Endothelial cell of umbilical vein (primary cell): ENCODE measurements at regions not wholly inside any gene's neighbourhood (a gene's known extent, or its start where the extent isn't known, plus 50 kb on each side); places are given as distances from the start of the nearest gene placed in this dataset.

ENCODE experiments used
- BruUV-seq: library from RNA; stranded (reverse); fragments of 400-500 nt; replicated peaks from 2 replicates; lab custom pipeline; 2021; lab: Mats Ljungman, UMichigan
- CTCF ChIA-PET: fragments of 300-600, 350-600 bp; sonication (Branson Sonifier 250); formaldehyde crosslinking; loops from one replicate; lab custom pipeline; 2021; ENCODE audit warnings: antibody characterized with exemption, inconsistent platforms; lab: Charles Lee
- POLR2A ChIA-PET: fragments of 300-600, 350-600 bp; sonication (Branson Sonifier 250); formaldehyde crosslinking; loops from one replicate; lab custom pipeline; 2021; ENCODE audit warnings: antibody characterized with exemption, inconsistent platforms; lab: Charles Lee
- DNase-seq: peaks from one replicate; pipeline ENCODE4 v3.0.0-alpha.2; 2011; ENCODE audit warnings: low read depth, low spot score
- FAIRE-seq: peaks from 2 replicates; lab custom pipeline; 2011; peaks lifted over from hg19 to GRCh38; lab: Jason Lieb, UNC
- H2AFZ ChIP-seq: 2 replicates; pipeline ENCODE4 v1.6.0; 2012; ENCODE audit warnings: low read depth, low read length, control low read depth, inconsistent platforms
- H3K27ac ChIP-seq: 2 replicates; pipeline ENCODE4 v1.5.1; 2011; ENCODE audit warnings: low read depth, mild to moderate bottlenecking, control low read depth, low read length, moderate library complexity; ENCODE audit not compliant: insufficient read depth
- H3K27me3 ChIP-seq, 2 experiments: 2 replicates each; pipeline versions ENCODE4 v1.6.0 to v1.6.1; 2011; ENCODE audit warnings: low read length in 2 of 2, mixed read lengths in 1 of 2; ENCODE audit not compliant: control insufficient read depth in 2 of 2, insufficient read depth in 2 of 2
- H3K36me3 ChIP-seq, 2 experiments: 2 replicates in 1 of 2; 3 replicates in 1 of 2; pipeline ENCODE4 v1.5.1; 2011; ENCODE audit warnings: low read length in 2 of 2, mild to moderate bottlenecking in 1 of 2, moderate library complexity in 1 of 2; ENCODE audit not compliant: control insufficient read depth in 2 of 2, insufficient read depth in 2 of 2; ENCODE audit errors: extremely low read depth in 1 of 2
- H3K4me1 ChIP-seq: 3 replicates; pipeline ENCODE4 v1.5.1; 2011; ENCODE audit warnings: mild to moderate bottlenecking, low read length; ENCODE audit not compliant: control insufficient read depth, insufficient read depth; ENCODE audit errors: extremely low read depth
- H3K4me2 ChIP-seq: 2 replicates; pipeline ENCODE4 v1.6.1; 2011; ENCODE audit warnings: low read length, control low read depth, mixed read lengths; ENCODE audit not compliant: insufficient read depth
- H3K4me3 ChIP-seq, 3 experiments: fragments of 200-600 bp in 1 of 3; sonication (generic), shearing (Covaris generic) in 1 of 3; replicated peaks in 1 of 3; 2 replicates each; pipeline ENCODE4 v1.5.1; 2011 to 2016; ENCODE audit warnings: control low read depth in 3 of 3, low read length in 3 of 3, mild to moderate bottlenecking in 2 of 3, inconsistent platforms in 1 of 3, low read depth in 1 of 3, moderate library complexity in 1 of 3; ENCODE audit not compliant: insufficient read depth in 1 of 3
- H3K79me2 ChIP-seq: 2 replicates; pipeline ENCODE4 v1.6.0; 2012; ENCODE audit warnings: low read length, inconsistent platforms; ENCODE audit not compliant: control insufficient read depth, insufficient read depth
- H3K9ac ChIP-seq: replicated peaks from 2 replicates; pipeline ENCODE3; 2011; ENCODE audit warnings: low read length, control low read depth; ENCODE audit not compliant: insufficient read depth; ENCODE audit errors: extremely low read depth
- H3K9me1 ChIP-seq: replicated peaks from 3 replicates; pipeline ENCODE4 v1.6.0; 2011; ENCODE audit warnings: mild to moderate bottlenecking, low read length; ENCODE audit not compliant: control insufficient read depth, insufficient read depth; ENCODE audit errors: extremely low read depth
- H3K9me3 ChIP-seq: replicated peaks from 2 replicates; pipeline ENCODE4 v1.5.1; 2012; ENCODE audit warnings: low read length, inconsistent platforms; ENCODE audit not compliant: control insufficient read depth, insufficient read depth
- H4K20me1 ChIP-seq: replicated peaks from 2 replicates; pipeline ENCODE3; 2011; ENCODE audit warnings: mild to moderate bottlenecking, low read length; ENCODE audit not compliant: control insufficient read depth, insufficient read depth; ENCODE audit errors: extremely low read depth
- CTCF ChIP-seq, 2 donors: IDR thresholded peaks; 1 replicate in 1 of 2; 2 replicates in 1 of 2; pipeline ENCODE4 v1.5.1; 2011; ENCODE audit warnings: low read length in 2 of 2, mild to moderate bottlenecking in 2 of 2, moderate library complexity in 2 of 2, control low read depth in 1 of 2, inconsistent platforms in 1 of 2, low read depth in 1 of 2; ENCODE audit not compliant: insufficient read depth in 1 of 2; ENCODE audit errors: extremely low read depth in 1 of 2
- EZH2 ChIP-seq: IDR thresholded peaks from 2 replicates; pipeline ENCODE4 v1.6.1; 2012; ENCODE audit warnings: borderline replicate concordance, low read depth, mild to moderate bottlenecking, moderate library complexity, low read length, inconsistent platforms; ENCODE audit not compliant: severe bottlenecking
- FOS ChIP-seq: IDR thresholded peaks from 2 replicates; pipeline ENCODE4 v1.6.1; 2011; ENCODE audit warnings: mild to moderate bottlenecking, low read length, moderate library complexity, borderline replicate concordance; ENCODE audit not compliant: insufficient read depth
- GATA2 ChIP-seq: IDR thresholded peaks from 2 replicates; pipeline ENCODE4 v1.7.0; 2011; ENCODE audit warnings: low read depth, mild to moderate bottlenecking, moderate library complexity, mixed read lengths, low read length; ENCODE audit not compliant: insufficient read length, insufficient read depth
- JUN ChIP-seq: IDR thresholded peaks from 2 replicates; pipeline ENCODE4 v1.6.1; 2011; ENCODE audit warnings: borderline replicate concordance, low read depth; ENCODE audit not compliant: insufficient read length, insufficient read depth
- MAX ChIP-seq: IDR thresholded peaks from 2 replicates; pipeline ENCODE4 v1.6.1; 2011; ENCODE audit not compliant: insufficient read depth, insufficient read length
- MYC ChIP-seq: IDR thresholded peaks from one replicate; pipeline ENCODE4 v1.6.1; 2011; ENCODE audit warnings: mild to moderate bottlenecking, low read depth, low read length
- POLR2A ChIP-seq: IDR thresholded peaks from 2 replicates; pipeline ENCODE4 v1.6.1; 2012; ENCODE audit warnings: low read depth, mild to moderate bottlenecking, control low read depth, low read length
- POLR2AphosphoS5 ChIP-seq: IDR thresholded peaks from 2 replicates; pipeline ENCODE4 v1.6.1; 2012; ENCODE audit warnings: low read depth, mild to moderate bottlenecking, control low read depth, low read length, moderate library complexity; ENCODE audit not compliant: insufficient read depth
- dilution Hi-C: fragments of 300-500 bp; cut with MboI; formaldehyde crosslinking; loops from one replicate; pipeline ENCODE4 v1.15.0; 2019; ENCODE audit warnings: low sequenced_read_pairs; ENCODE audit not compliant: extremely low pct_ligation_motif_present
- intact Hi-C: fragments of 100-400 bp; cut with micrococcal nuclease; formaldehyde crosslinking; loops from one replicate; pipeline ENCODE4 v1.10.0; 2022

- Histone ChIP-seq H4K20me1 (no peaks in the 10 kb centered on the region), H3K9ac (no peak overlapping the region), H3K27me3 (no peaks in the 10 kb centered on the region), H3K27ac (no peak overlapping the region), H3K4me3 (no peak overlapping the region), H3K9me3 (no peaks in the 10 kb centered on the region), H3K4me2 (no peak overlapping the region), H3K9me1 (no peaks in the 10 kb centered on the region), H2AFZ (no peak overlapping the region), H3K36me3 (no peaks in the 10 kb centered on the region), H3K79me2 (no peaks in the 10 kb centered on the region), H3K4me1 (no peaks in the 10 kb centered on the region)
- dilution Hi-C loops: no loop called here
- ChIA-PET CTCF (no interaction called here), POLR2A (no interaction called here)
- TF ChIP-seq GATA2 (no peak), POLR2AphosphoS5 (no peak), MYC (no peak), CTCF (IDR thresholded peaks at IDR 0.05; ENCODE audit: extremely low read depth in 1 of 2, insufficient read depth in 1 of 2, low read depth in 1 of 2, low read length in 2 of 2) (no peak), MAX (no peak), FOS (no peak), POLR2A (no peak), EZH2 (no peak), JUN (no peak)
- intact Hi-C loops: no loop called here
- no peak for DNase-seq
- FAIRE-seq: no peak
- BruUV-seq: no TSS peak
Measured at GRCh38 chrY:8151561-8151960, 1185.7 kb upstream of the TSPY4 start.
